Glutamatergic neuron (in vitro differentiated cells): ENCODE measurements at regions not wholly inside any gene's neighbourhood (a gene's known extent, or its start where the extent isn't known, plus 50 kb on each side); places are given as distances from the start of the nearest gene placed in this dataset.

Experiments used
- DNase-seq: peaks from one replicate; pipeline ENCODE4 v3.0.0; 2022
- H3K27ac Mint-ChIP-seq: one replicate; pipeline ENCODE4 v1.8.0; 2020; ENCODE audit warnings: mild to moderate bottlenecking, mixed read lengths, inconsistent platforms; ENCODE audit not compliant: unreplicated experiment
- H3K27me3 Mint-ChIP-seq: one replicate; pipeline ENCODE4 v1.8.0; 2020; ENCODE audit warnings: mild to moderate bottlenecking, moderate library complexity, mixed read lengths, inconsistent platforms; ENCODE audit not compliant: unreplicated experiment
- H3K36me3 Mint-ChIP-seq: one replicate; pipeline ENCODE4 v1.8.0; 2020; ENCODE audit warnings: mild to moderate bottlenecking, mixed read lengths, inconsistent platforms; ENCODE audit not compliant: unreplicated experiment
- H3K4me1 Mint-ChIP-seq: one replicate; pipeline ENCODE4 v1.8.0; 2020; ENCODE audit warnings: mild to moderate bottlenecking, low read depth, mixed read lengths, inconsistent platforms; ENCODE audit not compliant: unreplicated experiment
- H3K4me3 Mint-ChIP-seq: one replicate; pipeline ENCODE4 v1.8.0; 2020; ENCODE audit warnings: mild to moderate bottlenecking, mixed read lengths, inconsistent platforms; ENCODE audit not compliant: unreplicated experiment
- H3K9me3 Mint-ChIP-seq: one replicate; pipeline ENCODE4 v1.8.0; 2020; ENCODE audit warnings: mild to moderate bottlenecking, moderate library complexity, mixed read lengths, inconsistent platforms; ENCODE audit not compliant: unreplicated experiment
- CTCF ChIP-seq: fragments of 200-600 bp; sonication (generic); IDR thresholded peaks from one replicate; pipeline ENCODE4 v1.5.0; 2021; ENCODE audit not compliant: partially characterized antibody, unreplicated experiment

- no peak for DNase-seq
- H3K27me3 Mint-ChIP-seq: no peaks in the 10 kb centered on the region
- no peak overlapping the region for H3K27ac Mint-ChIP-seq
- H3K36me3 Mint-ChIP-seq: no peaks in the 10 kb centered on the region
- TF ChIP-seq CTCF: no peak
- peaks cover 14% of the 10 kb centered on the region for H3K4me1 Mint-ChIP-seq
- no peaks in the 10 kb centered on the region for H3K9me3 Mint-ChIP-seq
- H3K4me3 Mint-ChIP-seq: no peak overlapping the region
These were observed 271.6 kb downstream of the TDRD15 start for GRCh38 chr2:21395366-21395765.

GRCh38 chr2:21396252-21396651, 272.5 kb downstream of the TDRD15 start:
- H3K9me3 Mint-ChIP-seq: no peaks in the 10 kb centered on the region
- no peak overlapping the region for H3K4me3 Mint-ChIP-seq
- no peaks in the 10 kb centered on the region for H3K27me3 Mint-ChIP-seq
- peaks cover 14% of the 10 kb centered on the region for H3K4me1 Mint-ChIP-seq
- no peaks in the 10 kb centered on the region for H3K36me3 Mint-ChIP-seq
- DNase-seq: no peak
- H3K27ac Mint-ChIP-seq: no peak overlapping the region
- TF ChIP-seq CTCF: no peak

GRCh38 chr2:21401022-21401698, 277.4 kb downstream of the TDRD15 start:
- Mint-ChIP-seq H3K36me3 (no peaks in the 10 kb centered on the region), H3K9me3 (no peaks in the 10 kb centered on the region), H3K4me1 (no peaks in the 10 kb centered on the region), H3K27ac (no peak overlapping the region), H3K27me3 (peaks cover 3% of the 10 kb centered on the region), H3K4me3 (no peak overlapping the region)
- TF ChIP-seq CTCF: no peak
- no peak for DNase-seq

GRCh38 chr2:21404137-21404536, 280.4 kb downstream of the TDRD15 start:
- H3K36me3 Mint-ChIP-seq: no peaks in the 10 kb centered on the region
- H3K27ac Mint-ChIP-seq: no peak overlapping the region
- H3K27me3 Mint-ChIP-seq: peaks cover 3% of the 10 kb centered on the region
- H3K9me3 Mint-ChIP-seq: peaks cover 2% of the 10 kb centered on the region
- TF ChIP-seq CTCF: no peak
- H3K4me1 Mint-ChIP-seq: peaks cover 7% of the 10 kb centered on the region
- no peak for DNase-seq
- no peak overlapping the region for H3K4me3 Mint-ChIP-seq

- H3K36me3 Mint-ChIP-seq: no peaks in the 10 kb centered on the region
- peaks cover 7% of the 10 kb centered on the region for H3K4me1 Mint-ChIP-seq
- peaks cover 3% of the 10 kb centered on the region for H3K27me3 Mint-ChIP-seq
- H3K4me3 Mint-ChIP-seq: no peak overlapping the region
- H3K9me3 Mint-ChIP-seq: peaks cover 2% of the 10 kb centered on the region
- no peak overlapping the region for H3K27ac Mint-ChIP-seq
- no peak for TF ChIP-seq CTCF
- DNase-seq: no peak
These were observed 281.3 kb downstream of the TDRD15 start for GRCh38 chr2:21404827-21405625.
